Hematopoietic multipotent progenitor cell treated with erythropoietin and hydrocortisone succinate and interleukin-3 and kit ligand, for 4 days (in vitro differentiated cells): ENCODE measurements at regions not wholly inside any gene's neighbourhood (a gene's known extent, or its start where the extent isn't known, plus 50 kb on each side); places are given as distances from the start of the nearest gene placed in this dataset.
"Not testable (repeated sequence)": the region's sequence is repeated elsewhere in the genome, so short reads cannot be mapped to it uniquely, and the experiment has no call there.

ENCODE experiments used
- DNase-seq: peaks from one replicate; pipeline ENCODE4 v3.0.0-alpha.2; 2015

DNA sequence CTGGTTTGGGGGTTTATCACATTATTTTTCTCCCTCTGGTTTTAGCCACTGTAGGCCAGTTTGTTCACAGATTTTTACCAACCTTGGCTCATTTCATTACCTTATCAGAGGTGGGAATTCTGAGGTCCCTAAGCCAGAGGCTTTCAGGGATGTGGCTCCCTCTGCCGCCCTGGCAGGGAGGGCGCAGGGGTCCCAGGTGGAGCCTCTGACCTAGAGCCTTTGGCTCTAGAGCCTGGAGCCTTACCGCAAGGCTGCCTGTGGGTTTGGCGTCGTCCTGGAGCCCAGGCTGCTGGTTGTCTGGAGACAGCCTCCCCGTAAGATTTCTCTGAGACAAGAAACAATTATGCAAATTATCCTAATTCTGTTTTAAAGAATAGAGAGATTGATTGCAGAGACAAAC, 188.0 kb downstream of the LMLN start:
- DNase-seq: not testable (repeated sequence)

DNA sequence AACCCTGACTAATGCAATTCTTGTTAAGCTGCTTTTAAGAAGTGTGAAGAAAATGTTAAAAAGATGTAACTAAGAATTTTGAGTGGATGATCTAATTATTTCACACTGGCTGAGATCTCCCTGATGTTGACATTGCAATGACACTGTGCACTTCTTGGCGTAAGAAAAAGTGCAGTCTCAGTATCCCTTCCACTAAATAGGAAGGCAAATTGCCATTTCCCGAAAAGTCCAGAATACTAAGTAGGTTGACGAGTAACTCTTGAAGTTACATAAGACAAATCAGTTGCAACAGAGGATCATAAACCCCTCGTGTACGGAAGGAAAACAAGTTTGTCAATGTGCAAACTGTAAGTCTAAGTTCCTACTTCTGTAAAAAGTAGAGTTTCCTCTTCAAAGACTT, 189.9 kb downstream of the LMLN start:
- peak; percentile 13 for DNase-seq

DNA sequence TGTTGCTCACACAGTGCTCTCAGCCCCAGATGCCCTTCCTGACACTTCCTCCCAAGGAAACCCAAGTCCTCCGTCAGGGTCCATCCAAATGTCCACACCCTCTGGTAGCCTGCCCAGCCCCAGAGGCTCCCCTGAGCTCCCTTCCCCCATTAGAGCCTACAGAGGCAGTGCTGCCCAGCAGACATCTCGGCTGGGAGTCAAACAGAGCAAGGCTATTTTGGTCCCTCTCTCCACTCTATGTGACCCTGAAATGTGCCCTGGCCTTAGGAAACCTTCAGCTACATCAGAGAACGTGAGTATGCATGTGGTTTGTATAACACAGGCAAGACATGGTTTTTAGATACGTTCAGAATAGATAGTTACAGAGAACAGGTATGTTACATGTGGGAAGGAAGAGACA, 191.8 kb downstream of the LMLN start:
- DNase-seq: not testable (repeated sequence)

DNA sequence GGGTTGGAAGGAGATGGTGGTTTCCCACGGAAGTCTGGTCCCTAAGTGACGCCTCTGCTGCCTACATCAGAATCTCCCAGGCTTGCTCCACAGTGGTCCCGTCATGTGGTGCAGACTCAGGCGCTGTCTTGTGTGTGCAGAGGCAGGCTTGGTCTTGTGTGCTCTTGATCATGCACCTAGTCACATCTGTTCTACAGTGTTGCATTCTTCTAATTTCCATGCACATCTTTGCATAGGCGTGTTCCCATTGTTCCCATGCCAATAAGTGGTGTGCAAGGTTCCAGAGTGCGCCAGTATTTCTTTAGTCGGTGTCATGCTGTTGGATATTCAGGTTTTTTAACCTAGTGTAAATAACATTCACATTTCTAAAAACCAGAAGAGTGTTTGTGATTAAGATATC, 195.8 kb downstream of the LMLN start:
- not testable (repeated sequence) for DNase-seq

DNA sequence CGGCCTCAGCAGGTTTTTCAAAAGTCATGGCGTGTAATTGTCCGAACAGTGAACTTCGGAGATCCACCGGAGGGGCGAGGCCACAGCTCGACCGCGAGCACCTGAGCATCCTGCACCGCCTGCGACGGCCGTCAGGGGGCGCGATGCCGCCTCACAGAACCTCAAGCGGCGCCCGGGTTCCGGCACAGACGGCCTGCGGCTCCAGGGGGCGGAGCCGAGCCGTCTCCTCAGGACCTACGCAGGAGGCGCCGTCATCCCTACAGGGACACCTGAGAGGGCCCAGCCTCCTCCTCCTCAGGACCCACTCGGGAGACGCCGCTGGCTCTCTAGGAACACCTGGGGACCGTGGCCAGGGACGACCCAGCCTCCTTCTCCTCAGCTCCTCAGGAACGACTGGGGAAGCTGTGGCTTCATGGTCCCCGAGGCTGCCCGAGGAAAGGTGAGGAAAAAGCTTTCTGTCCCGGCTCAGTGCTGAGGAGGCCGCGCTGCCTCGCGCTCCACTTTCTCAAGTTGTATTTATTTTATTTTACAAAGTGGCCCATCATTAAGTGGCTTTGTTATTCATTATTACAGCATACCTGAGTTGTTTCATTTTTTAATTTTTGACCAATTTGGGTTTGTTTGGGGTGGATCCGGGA, 197.3 kb downstream of the LMLN start:
- not testable (repeated sequence) for DNase-seq

DNA sequence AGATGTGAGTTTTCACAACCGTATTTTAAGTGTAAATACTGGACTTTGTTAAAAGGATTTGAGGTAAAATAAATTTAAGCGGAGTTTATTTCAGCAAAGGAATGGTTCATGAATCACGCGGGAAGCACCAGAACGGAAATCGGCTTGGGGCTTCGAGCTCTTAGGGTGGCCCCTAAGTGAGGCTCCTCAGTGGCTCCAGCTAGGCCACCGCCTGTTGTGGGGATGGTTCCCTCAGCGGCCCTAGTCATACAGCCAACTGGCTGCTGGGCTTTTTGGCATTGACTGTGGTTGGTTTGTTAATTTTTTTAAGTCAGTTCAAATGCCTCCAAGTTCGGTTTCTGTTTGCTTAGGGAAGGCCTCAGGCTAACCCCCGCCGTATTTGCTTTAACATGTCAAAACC, 198.0 kb downstream of the LMLN start:
- DNase-seq: not testable (repeated sequence)

DNA sequence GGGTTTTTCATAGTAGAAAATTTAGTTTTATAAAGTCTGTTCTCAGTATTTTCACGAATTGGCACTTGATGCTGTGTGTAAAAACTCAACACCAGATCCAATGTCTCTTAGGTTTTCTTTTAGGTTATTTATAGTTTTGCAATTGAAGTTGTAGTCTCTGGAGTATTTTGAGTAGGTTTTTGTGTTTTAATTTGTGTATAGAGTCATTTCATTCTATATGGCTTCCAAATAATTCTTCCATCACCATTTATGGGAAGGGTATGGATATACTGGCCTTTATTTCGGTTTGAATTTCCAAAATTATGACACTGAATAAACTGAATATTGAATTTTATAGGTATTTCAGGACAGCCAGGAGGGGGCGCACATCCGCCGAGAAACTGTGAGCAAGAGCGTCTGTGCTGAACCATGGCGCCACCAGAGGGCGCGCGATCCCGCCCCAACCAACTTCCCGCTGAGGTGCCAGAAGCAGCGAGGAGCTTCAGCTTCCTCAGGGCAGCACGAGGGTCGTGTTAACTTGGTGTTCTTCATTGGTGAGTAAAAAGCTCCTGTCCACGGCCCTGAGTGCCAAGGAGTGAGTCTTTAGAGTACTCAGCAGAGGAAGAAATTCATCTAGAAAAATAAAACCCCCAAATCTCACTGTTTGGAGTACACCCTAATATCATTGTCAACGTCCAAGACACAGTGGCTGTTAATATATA, 207.5 kb downstream of the LMLN start:
- peak; percentile 63 for DNase-seq

DNA sequence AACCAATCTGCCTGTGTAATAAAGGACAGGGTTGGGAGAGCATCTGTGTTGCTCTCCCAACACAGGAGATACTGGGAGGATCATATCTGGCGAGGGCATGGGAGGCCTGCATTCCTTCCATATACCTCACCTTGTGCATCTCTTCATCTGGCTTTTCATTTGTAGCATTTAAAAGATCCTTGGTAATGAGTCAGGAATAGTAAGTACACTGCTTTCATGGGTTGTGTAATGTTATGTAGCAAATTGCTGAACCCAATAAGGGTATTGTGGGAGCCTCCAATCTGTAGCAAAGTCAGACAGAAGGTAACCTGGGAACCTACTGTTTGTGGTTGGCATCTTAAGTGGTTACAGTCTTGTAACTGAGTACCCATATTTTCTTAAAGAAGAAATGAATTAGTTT, 210.8 kb downstream of the LMLN start:
- DNase-seq: not testable (repeated sequence)

DNA sequence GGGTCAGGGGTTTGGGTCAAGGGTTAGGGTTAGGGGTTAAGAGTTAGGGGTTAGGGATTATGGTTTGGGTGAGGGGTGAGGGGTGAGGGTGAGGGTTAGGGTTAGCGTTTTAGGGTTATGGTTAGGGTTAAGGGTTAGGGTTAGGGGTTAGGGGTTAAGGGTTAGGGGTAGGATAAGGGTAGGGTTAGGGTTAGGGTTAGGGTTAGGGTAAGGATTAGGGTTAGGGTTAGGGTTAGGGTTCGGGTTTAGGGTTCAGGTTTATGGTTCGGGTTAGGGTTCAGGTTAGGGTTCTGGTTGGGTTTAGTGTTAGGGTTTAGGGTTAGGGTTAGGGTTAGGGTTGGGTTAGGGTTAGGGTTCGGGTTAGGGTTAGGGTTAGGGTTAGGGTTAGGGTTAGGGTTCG, 213.1 kb downstream of the LMLN start:
- DNase-seq: not testable (repeated sequence)

DNA sequence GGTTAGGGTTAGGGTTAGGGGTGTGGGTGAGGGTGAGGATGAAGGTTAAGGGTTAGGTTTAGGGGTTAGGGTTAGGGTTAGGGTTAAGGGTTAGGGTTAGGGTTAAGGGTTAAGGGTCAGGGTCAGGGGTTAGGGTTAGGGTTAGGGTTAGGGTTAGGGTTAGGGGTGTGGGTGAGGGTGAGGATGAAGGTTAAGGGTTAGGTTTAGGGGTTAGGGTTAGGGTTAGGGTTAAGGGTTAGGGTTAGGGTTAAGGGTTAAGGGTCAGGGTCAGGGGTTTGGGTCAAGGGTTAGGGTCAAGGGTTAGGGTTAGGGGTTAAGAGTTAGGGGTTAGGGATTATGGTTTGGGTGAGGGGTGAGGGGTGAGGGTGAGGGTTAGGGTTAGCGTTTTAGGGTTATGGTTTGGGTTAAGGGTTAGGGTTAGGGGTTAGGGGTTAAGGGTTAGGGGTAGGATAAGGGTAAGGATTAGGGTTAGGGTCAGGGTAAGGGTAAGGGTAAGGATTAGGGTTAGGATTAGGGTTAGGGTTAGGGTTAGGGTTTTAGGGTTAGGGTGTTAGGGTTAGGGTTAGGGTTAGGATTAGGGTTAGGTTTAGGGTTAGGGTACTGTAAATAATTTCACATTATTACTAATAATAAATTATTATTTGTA, 214.0 kb downstream of the LMLN start:
- peak; percentile 8 for DNase-seq
